ENCODE measurements at regions not wholly inside any gene's neighbourhood (a gene's known extent, or its start where the extent isn't known, plus 50 kb on each side); places are given as distances from the start of the nearest gene placed in this dataset.

DNA sequence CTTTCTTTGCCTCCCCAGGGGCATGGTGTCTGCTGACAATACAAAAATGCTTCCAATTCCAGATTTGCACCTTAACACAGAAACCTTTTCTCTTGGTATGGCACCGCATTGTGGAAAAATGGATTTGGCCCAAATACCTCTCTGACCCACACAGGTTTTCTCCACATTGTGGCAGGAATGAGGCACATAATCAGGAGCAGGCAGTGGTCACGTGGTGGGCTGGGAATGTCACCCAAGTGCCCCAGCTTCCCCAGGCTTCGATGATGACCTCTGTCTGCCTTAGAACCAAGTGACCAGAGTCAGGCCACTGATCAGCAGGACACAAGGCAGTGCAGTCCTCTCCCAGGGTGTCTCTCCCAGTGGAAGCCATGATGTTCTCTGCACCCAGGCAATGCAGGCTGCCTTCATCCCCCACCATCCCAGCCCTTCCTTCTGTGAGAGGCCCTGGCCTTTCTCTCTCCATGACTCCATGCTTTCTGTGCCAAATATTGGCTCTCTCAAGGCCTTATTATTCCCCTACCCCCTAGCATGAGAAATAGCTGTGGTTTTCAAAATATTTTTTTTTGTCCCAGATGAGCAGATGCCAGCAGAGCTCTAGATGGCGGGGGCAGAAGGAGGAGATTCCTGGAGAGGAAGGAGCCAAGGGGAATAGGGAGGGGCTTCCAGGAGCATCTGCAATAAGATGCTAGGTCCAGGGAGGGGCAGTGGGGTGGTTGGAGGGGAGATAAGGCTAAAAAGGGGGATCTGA lies 198.9 kb downstream of the ACKR3 start:
- ATAC-seq (no peak), DNase-seq (no peak)
- Histone ChIP-seq H3K9me3 (peaks cover 0 to 7% (median 0%) of the 10 kb centered on the region in 12 donors), H3K27ac (no peak overlapping the region), H3K4me1 (no peaks in the 10 kb centered on the region), H3K27me3 (no peaks in the 10 kb centered on the region), H3K36me3 (no peaks in the 10 kb centered on the region), H3K4me3 (no peak overlapping the region)
- intact Hi-C loops (cut with DNase I) = no loop called here
- TF ChIP-seq, protein P1, sequence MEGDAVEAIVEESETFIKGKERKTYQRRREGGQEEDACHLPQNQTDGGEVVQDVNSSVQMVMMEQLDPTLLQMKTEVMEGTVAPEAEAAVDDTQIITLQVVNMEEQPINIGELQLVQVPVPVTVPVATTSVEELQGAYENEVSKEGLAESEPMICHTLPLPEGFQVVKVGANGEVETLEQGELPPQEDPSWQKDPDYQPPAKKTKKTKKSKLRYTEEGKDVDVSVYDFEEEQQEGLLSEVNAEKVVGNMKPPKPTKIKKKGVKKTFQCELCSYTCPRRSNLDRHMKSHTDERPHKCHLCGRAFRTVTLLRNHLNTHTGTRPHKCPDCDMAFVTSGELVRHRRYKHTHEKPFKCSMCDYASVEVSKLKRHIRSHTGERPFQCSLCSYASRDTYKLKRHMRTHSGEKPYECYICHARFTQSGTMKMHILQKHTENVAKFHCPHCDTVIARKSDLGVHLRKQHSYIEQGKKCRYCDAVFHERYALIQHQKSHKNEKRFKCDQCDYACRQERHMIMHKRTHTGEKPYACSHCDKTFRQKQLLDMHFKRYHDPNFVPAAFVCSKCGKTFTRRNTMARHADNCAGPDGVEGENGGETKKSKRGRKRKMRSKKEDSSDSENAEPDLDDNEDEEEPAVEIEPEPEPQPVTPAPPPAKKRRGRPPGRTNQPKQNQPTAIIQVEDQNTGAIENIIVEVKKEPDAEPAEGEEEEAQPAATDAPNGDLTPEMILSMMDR (IDR thresholded peaks at IDR 0.05) = no peak
- no peak for TF ChIP-seq POLR2A (IDR thresholded peaks at IDR 0.05)
- WGBS, 4 donors = 94 to 97% (median 96%) methylated on average over 4 of the region's 4 CpGs

- no peaks in the 10 kb centered on the region for H3K4me1 ChIP-seq
- H3K9me3 ChIP-seq = peaks cover 0 to 7% (median 0%) of the 10 kb centered on the region in 12 donors
- 85 to 92% (median 87%) methylated on average over 9 of the region's 9 CpGs for WGBS, 4 donors
- intact Hi-C loops (cut with DNase I) = no loop called here
- DNase-seq (no peak), ATAC-seq (no peak)
- H3K27ac ChIP-seq = no peak overlapping the region
- H3K27me3 ChIP-seq = no peaks in the 10 kb centered on the region
- no peaks in the 10 kb centered on the region for H3K36me3 ChIP-seq
- H3K4me3 ChIP-seq = no peak overlapping the region
- TF ChIP-seq, protein P1 (IDR thresholded peaks at IDR 0.05) = no peak
- no peak for TF ChIP-seq POLR2A (IDR thresholded peaks at IDR 0.05)
Measured at GRCh38 chr2:236769981-236770671, 200.5 kb downstream of the ACKR3 start.

DNA sequence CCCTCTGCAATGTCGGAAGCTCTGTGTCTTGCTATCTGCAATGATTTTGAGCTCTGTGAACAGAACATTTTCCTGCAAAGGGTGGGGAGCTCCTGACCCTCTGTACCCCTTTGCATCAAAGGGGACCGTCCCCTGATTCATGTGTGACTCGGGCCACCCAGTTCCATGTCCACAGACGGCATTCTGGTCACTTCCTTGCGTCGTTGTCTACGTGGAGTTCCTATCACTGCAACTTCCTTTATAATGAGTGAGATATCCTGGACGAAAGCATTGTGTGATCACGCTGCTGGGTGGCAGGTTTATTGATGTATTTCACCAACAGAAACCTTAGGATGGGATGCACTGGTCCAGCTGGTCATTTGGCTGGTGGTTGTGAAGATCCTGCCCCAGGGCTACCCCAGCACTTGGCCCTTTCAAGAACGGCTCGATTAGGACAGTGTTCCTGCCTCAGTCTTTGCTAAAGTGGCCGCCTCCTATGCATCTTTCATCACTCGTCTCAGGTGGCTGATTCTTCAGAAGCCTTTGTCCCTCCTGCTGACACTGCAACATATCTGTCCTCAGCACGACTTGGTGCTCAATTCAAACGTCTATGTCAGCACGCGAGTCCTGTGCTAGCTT lies 202.7 kb downstream of the ACKR3 start:
- Histone ChIP-seq H3K27me3 (no peaks in the 10 kb centered on the region), H3K36me3 (no peaks in the 10 kb centered on the region), H3K4me1 (peaks cover 0 to 14% (median 0%) of the 10 kb centered on the region in 12 donors), H3K9me3 (peaks cover 0 to under 1% (median 0%) of the 10 kb centered on the region in 12 donors), H3K4me3 (no peak overlapping the region), H3K27ac (no peak overlapping the region)
- no peak for DNase-seq
- intact Hi-C loops (cut with DNase I) = no loop called here
- no peak for TF ChIP-seq POLR2A (IDR thresholded peaks at IDR 0.05)
- TF ChIP-seq, protein P1 (IDR thresholded peaks at IDR 0.05) = no peak
- 63 to 69% (median 66%) methylated on average over 17 of the region's 17 CpGs for WGBS, 4 donors
- ATAC-seq = peak in 1 of 4 donors; percentile 75

DNA sequence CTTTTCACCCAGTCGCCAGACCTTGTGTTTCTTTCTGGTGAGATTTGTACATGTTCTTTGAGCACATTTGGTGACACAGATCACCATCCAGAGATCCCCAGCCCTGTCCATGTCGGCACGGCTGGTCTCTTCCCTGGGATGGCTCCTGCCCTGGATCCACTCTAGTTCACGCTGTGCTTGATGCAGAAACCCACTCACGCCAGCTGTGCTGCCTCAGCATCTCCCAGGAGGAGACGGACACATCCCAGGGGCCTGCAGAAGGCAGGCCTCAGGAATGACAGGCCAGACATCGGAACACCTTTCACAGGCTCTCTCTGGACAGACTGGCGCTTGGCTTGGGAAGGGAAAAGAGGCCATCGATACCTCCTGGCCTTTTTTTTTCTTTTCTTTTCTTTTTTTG lies 203.6 kb downstream of the ACKR3 start:
- Histone ChIP-seq H3K27ac (no peak overlapping the region), H3K4me3 (no peak overlapping the region), H3K4me1 (peaks cover 0 to 16% (median 0%) of the 10 kb centered on the region in 12 donors), H3K36me3 (no peaks in the 10 kb centered on the region), H3K9me3 (no peaks in the 10 kb centered on the region), H3K27me3 (no peaks in the 10 kb centered on the region)
- 83 to 93% (median 86%) methylated on average over 9 of the region's 9 CpGs for WGBS, 4 donors
- no peak for TF ChIP-seq POLR2A (IDR thresholded peaks at IDR 0.05)
- TF ChIP-seq, protein P1 (IDR thresholded peaks at IDR 0.05) = no peak
- ATAC-seq = no peak
- no peak for DNase-seq
- intact Hi-C loops (cut with DNase I) = no loop called here
